MM.1S (cell line): ENCODE measurements at regions not wholly inside any gene's neighbourhood (a gene's known extent, or its start where the extent isn't known, plus 50 kb on each side); places are given as distances from the start of the nearest gene placed in this dataset.

Experiments
- CTCF ChIP-seq: fragments of 300-600 bp; sonication (generic); IDR thresholded peaks from 2 replicates; pipeline ENCODE4 v1.5.1; 2016; ENCODE audit warnings: antibody characterized with exemption, low read length, mixed read lengths
- EZH2 ChIP-seq: fragments of 300-600 bp; sonication (generic); optimal IDR thresholded peaks from 2 replicates; pipeline ENCODE3; 2017; ENCODE audit warnings: low read depth, mild to moderate bottlenecking, antibody characterized with exemption, low read length, mixed read lengths
- EZH2phosphoT487 ChIP-seq: fragments of 300-600 bp; sonication (generic); IDR thresholded peaks from 2 replicates; pipeline ENCODE4 v1.6.1; 2018; ENCODE audit warnings: antibody characterized with exemption, low read length

DNA sequence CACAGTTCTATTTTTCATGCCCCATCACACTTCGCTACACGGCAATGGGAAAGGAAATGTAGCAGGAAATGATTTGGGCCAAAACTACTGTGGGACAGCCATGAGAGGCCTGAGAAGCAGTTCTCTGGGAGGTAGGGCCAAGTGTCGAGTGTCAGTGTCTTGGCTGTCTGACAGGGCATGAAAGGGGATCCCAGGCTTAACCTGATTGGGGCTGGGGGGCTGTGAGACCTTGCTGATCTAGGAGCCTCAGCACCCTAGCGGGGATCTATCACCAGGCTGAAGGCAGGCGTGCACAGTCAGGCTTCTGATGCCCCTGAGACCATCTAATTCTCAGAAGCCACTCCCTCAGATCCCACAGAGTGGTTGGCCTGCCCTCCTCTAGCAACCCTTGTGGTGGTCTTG lies 58.2 kb upstream of the SLC25A13 start:
- TF ChIP-seq CTCF (no peak), EZH2 (no peak), EZH2phosphoT487 (no peak)
